Peyer's patch (tissue), 4 donors: ENCODE measurements at regions not wholly inside any gene's neighbourhood (a gene's known extent, or its start where the extent isn't known, plus 50 kb on each side); places are given as distances from the start of the nearest gene placed in this dataset.

ENCODE experiments used
- POLR2A ChIP-seq, 2 donors: fragments of 450-650 bp; IDR thresholded peaks; one replicate each; pipeline ENCODE4 v1.5.1; 2017; ENCODE audit warnings: antibody characterized with exemption in 2 of 2, mild to moderate bottlenecking in 2 of 2, moderate library complexity in 2 of 2
- TF ChIP-seq, protein P1 (sequence below), 6 experiments: fragments of 450-650 bp in 4 of 6; fragments of 200-600 bp in 2 of 6; sonication (generic) in 1 of 6; IDR thresholded peaks; one replicate each; pipeline ENCODE4 v1.5.1; 2017 to 2019; ENCODE audit warnings: antibody characterized with exemption in 6 of 6, mild to moderate bottlenecking in 3 of 6, moderate library complexity in 1 of 6

GRCh38 chr5:174531782-174532191, 192.6 kb upstream of the MSX2 start:
- TF ChIP-seq, protein P1, sequence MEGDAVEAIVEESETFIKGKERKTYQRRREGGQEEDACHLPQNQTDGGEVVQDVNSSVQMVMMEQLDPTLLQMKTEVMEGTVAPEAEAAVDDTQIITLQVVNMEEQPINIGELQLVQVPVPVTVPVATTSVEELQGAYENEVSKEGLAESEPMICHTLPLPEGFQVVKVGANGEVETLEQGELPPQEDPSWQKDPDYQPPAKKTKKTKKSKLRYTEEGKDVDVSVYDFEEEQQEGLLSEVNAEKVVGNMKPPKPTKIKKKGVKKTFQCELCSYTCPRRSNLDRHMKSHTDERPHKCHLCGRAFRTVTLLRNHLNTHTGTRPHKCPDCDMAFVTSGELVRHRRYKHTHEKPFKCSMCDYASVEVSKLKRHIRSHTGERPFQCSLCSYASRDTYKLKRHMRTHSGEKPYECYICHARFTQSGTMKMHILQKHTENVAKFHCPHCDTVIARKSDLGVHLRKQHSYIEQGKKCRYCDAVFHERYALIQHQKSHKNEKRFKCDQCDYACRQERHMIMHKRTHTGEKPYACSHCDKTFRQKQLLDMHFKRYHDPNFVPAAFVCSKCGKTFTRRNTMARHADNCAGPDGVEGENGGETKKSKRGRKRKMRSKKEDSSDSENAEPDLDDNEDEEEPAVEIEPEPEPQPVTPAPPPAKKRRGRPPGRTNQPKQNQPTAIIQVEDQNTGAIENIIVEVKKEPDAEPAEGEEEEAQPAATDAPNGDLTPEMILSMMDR (IDR thresholded peaks at IDR 0.05): no peak
- no peak for TF ChIP-seq POLR2A (IDR thresholded peaks at IDR 0.05)
